HepG2 (cell line): ENCODE measurements at regions not wholly inside any gene's neighbourhood (a gene's known extent, or its start where the extent isn't known, plus 50 kb on each side); places are given as distances from the start of the nearest gene placed in this dataset.

Source experiments
- ATAC-seq: fragments of 200-7000 bp; cut with Tn5 transposase; 3 replicates; pipeline ENCODE4 v1.9.1; 2020; ENCODE audit warnings: mild to moderate bottlenecking, moderate library complexity
- BruUV-seq: library from RNA; stranded (reverse); fragments of 400-500 nt; replicated peaks from 2 replicates; lab custom pipeline; 2021; lab: Mats Ljungman, UMichigan
- CTCF ChIA-PET: fragments of 300-600 bp; formaldehyde crosslinking; extraction: SDS; loops from one replicate; lab custom pipeline; 2021; ENCODE audit warnings: low total read pairs, inconsistent platforms, low intra/inter-chr PET ratio; lab: Yijun Ruan, JAX
- POLR2A ChIA-PET: fragments of 350-600 bp; sonication (Branson Sonifier 250); formaldehyde crosslinking; loops from one replicate; lab custom pipeline; 2020; ENCODE audit warnings: antibody characterized with exemption, inconsistent platforms; lab: Yijun Ruan, JAX
- DNase-seq: peaks from one replicate; pipeline ENCODE4 v3.0.0-alpha.2; 2015; ENCODE audit warnings: low spot score
- FAIRE-seq: peaks from 3 replicates; lab custom pipeline; 2011; peaks lifted over from hg19 to GRCh38; lab: Jason Lieb, UNC
- H2AFZ ChIP-seq: one replicate; pipeline ENCODE4 v1.6.1; 2011; ENCODE audit warnings: low read length, inconsistent platforms
- H3K27ac ChIP-seq: fragments of 300-600 bp; 3 replicates; pipeline ENCODE4 v1.8.0; 2011; ENCODE audit warnings: mixed run types, mild to moderate bottlenecking, mixed read lengths, low read length, inconsistent platforms; ENCODE audit not compliant: insufficient read depth; ENCODE audit errors: extremely low read length
- H3K27me3 ChIP-seq, 2 experiments: fragments of 200-600 bp in 1 of 2; 2 replicates in 1 of 2; 3 replicates in 1 of 2; pipeline versions ENCODE4 v1.6.0 to v1.8.0; 2011; ENCODE audit warnings: low read length in 2 of 2, mild to moderate bottlenecking in 2 of 2, moderate library complexity in 2 of 2, inconsistent platforms in 1 of 2; ENCODE audit not compliant: insufficient read depth in 2 of 2, control insufficient read depth in 1 of 2
- H3K36me3 ChIP-seq, 2 experiments: fragments of 200-600 bp in 1 of 2; replicated peaks in 1 of 2; 2 replicates in 1 of 2; 3 replicates in 1 of 2; pipeline versions ENCODE4 v1.5.1 to v1.8.0; 2011; ENCODE audit warnings: low read length in 2 of 2, inconsistent platforms in 1 of 2; ENCODE audit not compliant: insufficient read depth in 2 of 2, control insufficient read depth in 1 of 2
- H3K4me1 ChIP-seq: 2 replicates; pipeline ENCODE4 v1.5.1; 2012; ENCODE audit warnings: low read length, inconsistent platforms; ENCODE audit not compliant: insufficient read depth
- H3K4me2 ChIP-seq: 2 replicates; pipeline ENCODE4 v1.6.0; 2011; ENCODE audit warnings: low read depth, low read length, inconsistent platforms
- H3K4me3 ChIP-seq, 3 experiments: fragments of 200-600 bp in 1 of 3; sonication (generic), shearing (Covaris generic) in 1 of 3; replicated peaks in 1 of 3; 2 replicates each; pipeline ENCODE4 v1.5.1; 2011 to 2016; ENCODE audit warnings: low read length in 3 of 3, inconsistent platforms in 2 of 3, low read depth in 2 of 3, mild to moderate bottlenecking in 2 of 3, control low read depth in 1 of 3, mixed read lengths in 1 of 3; ENCODE audit not compliant: insufficient read depth in 1 of 3
- H3K79me2 ChIP-seq: one replicate; pipeline ENCODE4 v1.6.1; 2011; ENCODE audit warnings: low read length, inconsistent platforms; ENCODE audit not compliant: insufficient read depth
- H3K9ac ChIP-seq: 2 replicates; pipeline ENCODE4 v1.6.0; 2011; ENCODE audit warnings: mild to moderate bottlenecking, low read depth, low read length, inconsistent platforms; ENCODE audit not compliant: insufficient read depth
- H3K9me3 ChIP-seq: 2 replicates; pipeline ENCODE4 v1.5.1; 2012; ENCODE audit warnings: mild to moderate bottlenecking, low read length
- H4K20me1 ChIP-seq: 2 replicates; pipeline ENCODE4 v1.6.0; 2011; ENCODE audit warnings: inconsistent platforms, mild to moderate bottlenecking, low read length, moderate library complexity; ENCODE audit not compliant: insufficient read depth
- KLF11 ChIP-seq: IDR thresholded peaks from 2 replicates; pipeline ENCODE4 v1.6.1; 2016; ENCODE audit warnings: missing compliant biosample characterization
- PHF8 ChIP-seq: sonication (generic); formaldehyde crosslinking; IDR thresholded peaks from 2 replicates; pipeline ENCODE4 v1.5.0; 2020; ENCODE audit warnings: missing genetic modification reagents
- TBX3 ChIP-seq: fragments of 450-650 bp; IDR thresholded peaks from 2 replicates; pipeline ENCODE4 v1.6.1; 2017; ENCODE audit warnings: antibody characterized with exemption, mild to moderate bottlenecking, inconsistent platforms, borderline replicate concordance
- WGBS: methylation state at CpG from one replicate; pipeline ENCODE4 v1.1.6; 2017; ENCODE audit warnings: low lambda C conversion rate; 5-methylcytosine and 5-hydroxymethylcytosine counted together
- in situ Hi-C: cut with HindIII; loops from 2 replicates; pipeline ENCODE4 v1.10.0; 2017; ENCODE audit warnings: low pct_unique_long_range_greater_than_20kb; ENCODE audit not compliant: extremely low pct_ligation_motif_present
- intact Hi-C: fragments of 100-400 bp; cut with micrococcal nuclease; formaldehyde crosslinking; loops from one replicate; pipeline ENCODE4 v1.10.0; 2022; ENCODE audit not compliant: unreplicated experiment

DNA sequence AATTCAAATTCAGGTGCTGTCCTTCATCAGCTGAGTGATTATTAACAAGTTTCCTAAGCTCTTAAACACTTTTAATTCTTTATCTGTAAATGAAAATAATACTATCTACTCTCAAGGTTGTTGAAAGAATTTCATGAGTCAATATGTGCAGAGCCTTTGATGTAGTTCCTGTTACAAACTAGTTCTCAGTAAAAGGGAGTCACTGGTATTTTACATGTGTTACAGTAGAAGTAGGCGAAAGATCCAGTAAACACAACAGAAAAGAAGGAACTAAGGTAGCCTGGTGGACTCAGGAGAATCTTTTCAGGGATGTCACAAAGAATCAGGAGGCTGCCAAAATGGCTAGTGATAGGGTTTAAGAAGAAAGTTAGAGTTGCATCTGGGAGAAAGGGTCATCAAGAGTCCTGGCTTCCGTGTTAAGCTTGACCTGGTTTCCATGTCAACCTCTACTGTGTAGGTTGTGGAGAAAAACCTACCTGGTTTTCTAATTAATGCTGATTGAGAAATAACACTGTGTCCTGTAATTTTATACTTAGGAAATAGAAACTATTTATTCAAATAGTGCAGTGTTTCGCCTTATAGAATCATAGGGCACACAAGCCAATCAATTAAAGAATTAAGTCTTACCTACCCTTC is 58.3 kb upstream of the TRIB2 start:
- ATAC-seq = no peak
- Histone ChIP-seq H3K9ac (no peak overlapping the region), H3K27me3 (no peaks in the 10 kb centered on the region), H3K4me2 (no peak overlapping the region), H3K27ac (no peak overlapping the region), H2AFZ (no peak overlapping the region), H3K79me2 (no peaks in the 10 kb centered on the region), H3K4me1 (no peaks in the 10 kb centered on the region), H4K20me1 (no peaks in the 10 kb centered on the region), H3K9me3 (0 out of 2 replicates have a peak, but pooled peaks cover 4% of the 10 kb centered on the region), H3K4me3 (no peak overlapping the region), H3K36me3 (no peaks in the 10 kb centered on the region)
- TF ChIP-seq TBX3 (peak; percentile 16; the same call in 1 of the 2 replicates), KLF11 (no peak)
- in situ Hi-C loops (no loop called here), intact Hi-C loops (no loop called here)
- CTCF ChIA-PET = no interaction called here
- no peak for DNase-seq
- WGBS = 5% methylated on average over 3 of the region's 3 CpGs
- POLR2A ChIA-PET = no interaction called here
- no TSS peak for BruUV-seq
- no peak for FAIRE-seq

DNA sequence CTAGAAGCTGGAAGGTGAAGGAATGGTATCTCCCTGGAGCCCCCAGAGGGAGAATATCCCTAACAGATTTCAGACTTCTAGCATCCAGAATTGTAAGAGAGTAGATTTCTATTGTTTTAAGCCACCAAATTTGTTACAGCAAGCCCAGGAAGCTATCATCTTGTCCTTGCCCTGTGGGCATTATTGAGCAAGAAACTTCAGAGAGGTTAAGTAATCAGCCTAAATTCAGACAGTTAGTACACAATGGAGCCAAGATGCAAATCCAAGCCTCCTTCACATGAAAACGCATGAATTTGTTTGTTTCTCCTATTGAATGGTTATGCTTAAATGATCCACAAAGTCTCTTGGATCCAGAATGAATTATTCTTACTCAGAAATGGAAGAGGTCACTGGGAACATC is 55.2 kb upstream of the TRIB2 start:
- ChIA-PET POLR2A (no interaction called here), CTCF (no interaction called here)
- no TSS peak for BruUV-seq

More for the DNA sequence above, 55.2 kb upstream of the TRIB2 start:
- WGBS = 0% methylated on average over 1 of the region's 1 CpG
- no peaks in the 10 kb centered on the region for H3K27me3 ChIP-seq
- no peak for TF ChIP-seq PHF8 (CRISPR knock-in tag)
- TF ChIP-seq, all 625 proteins: peak for 0
- in situ Hi-C loops = no loop called here
- H3K4me1 ChIP-seq = no peaks in the 10 kb centered on the region
- no peak overlapping the region for H3K27ac ChIP-seq
- no peaks in the 10 kb centered on the region for H4K20me1 ChIP-seq
- no peaks in the 10 kb centered on the region for H3K36me3 ChIP-seq
- DNase-seq (no peak), ATAC-seq (no peak), FAIRE-seq (no peak)
- peaks cover 19% of the 10 kb centered on the region for H3K9me3 ChIP-seq
- no peak overlapping the region for H3K4me2 ChIP-seq
- no peaks in the 10 kb centered on the region for H3K79me2 ChIP-seq
- no peak overlapping the region for H3K9ac ChIP-seq
- intact Hi-C loops = no loop called here
- H3K4me3 ChIP-seq = no peak overlapping the region
- no peak overlapping the region for H2AFZ ChIP-seq
